Body of pancreas (tissue), 4 donors: ENCODE measurements at regions not wholly inside any gene's neighbourhood (a gene's known extent, or its start where the extent isn't known, plus 50 kb on each side); places are given as distances from the start of the nearest gene placed in this dataset.

ENCODE experiments used
- ATAC-seq: fragments of 150-250 bp; one replicate; pipeline ENCODE4 v1.9.1; 2016
- DNase-seq, 4 donors: peaks; one replicate each; pipeline ENCODE4 v3.0.0-alpha.2; 2019
- H3K27ac ChIP-seq, 4 donors: fragments of 200-600 bp; sonication (generic); 1 replicate in 3 of 4; 2 replicates in 1 of 4; pipeline versions ENCODE4 v1.5.1 to v1.6.1; 2016 to 2019; ENCODE audit warnings: mild to moderate bottlenecking in 1 of 4, mixed read lengths in 1 of 4, moderate library complexity in 1 of 4
- H3K27me3 ChIP-seq, 2 donors: fragments of 200-600 bp; sonication (generic); one replicate each; pipeline ENCODE4 v1.6.0; 2016; ENCODE audit warnings: mild to moderate bottlenecking in 1 of 2
- H3K36me3 ChIP-seq, 2 donors: fragments of 200-600 bp; sonication (generic); replicated peaks in 1 of 2; 2 replicates each; pipeline ENCODE4 v1.5.1; 2016; ENCODE audit warnings: low read depth in 2 of 2; ENCODE audit not compliant: insufficient read depth in 1 of 2
- H3K4me1 ChIP-seq: fragments of 200-600 bp; sonication (generic); one replicate; pipeline ENCODE4 v1.6.0; 2016
- H3K4me3 ChIP-seq, 2 donors: fragments of 200-600 bp; sonication (generic); 1 replicate in 1 of 2; 2 replicates in 1 of 2; pipeline ENCODE4 v1.5.1; 2016 to 2019
- H3K9me3 ChIP-seq, 3 donors: fragments of 200-600 bp; sonication (generic); 1 replicate in 2 of 3; 2 replicates in 1 of 3; pipeline ENCODE4 v1.5.1; 2016
- POLR2A ChIP-seq, 3 donors: fragments of 450-650 bp; IDR thresholded peaks; one replicate each; pipeline ENCODE4 v1.6.1; 2016; ENCODE audit warnings: antibody characterized with exemption in 3 of 3, mild to moderate bottlenecking in 2 of 3
- WGBS, 2 donors: methylation state at CpG; one replicate each; pipeline ENCODE4 v1.1.5; 2017; 5-methylcytosine and 5-hydroxymethylcytosine counted together
- intact Hi-C: fragments of 100-400 bp; cut with DNase I; formaldehyde crosslinking; loops from one replicate; pipeline ENCODE4 v1.15.1; 2023
- TF ChIP-seq, protein P1 (sequence below), 7 experiments: fragments of 450-650 bp in 4 of 7; fragments of 200-600 bp in 3 of 7; sonication (generic) in 3 of 7; IDR thresholded peaks; one replicate each; pipeline ENCODE4 v1.5.1; 2016 to 2019; ENCODE audit warnings: antibody characterized with exemption in 7 of 7

DNA sequence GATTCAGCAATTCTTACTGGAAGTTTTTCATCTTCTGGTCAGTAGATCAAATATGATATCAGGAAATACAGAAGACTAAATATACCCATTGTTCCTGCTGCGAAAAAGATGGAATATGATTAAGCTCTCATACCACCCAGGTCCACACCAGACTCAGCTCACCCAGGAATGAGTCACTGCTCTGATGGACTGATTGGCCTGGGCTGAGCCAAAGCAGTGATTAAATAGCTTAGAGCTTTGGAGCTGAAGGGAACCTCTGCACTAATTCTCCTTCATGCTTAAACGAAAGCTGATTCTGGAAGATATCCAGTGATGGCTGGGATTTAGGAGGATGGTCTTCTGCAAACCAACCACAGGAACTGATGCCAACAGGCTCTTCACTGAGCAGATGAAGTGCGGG is 62.0 kb upstream of the SYT1 start:
- no peaks in the 10 kb centered on the region for H3K36me3 ChIP-seq
- no peak for ATAC-seq
- peak in 1 of 4 donors; percentile 55 for DNase-seq
- no peak overlapping the region for H3K4me3 ChIP-seq
- H3K27ac ChIP-seq: no peak overlapping the region
- intact Hi-C loops: no loop called here
- no peaks in the 10 kb centered on the region for H3K27me3 ChIP-seq
- no peaks in the 10 kb centered on the region for H3K4me1 ChIP-seq
- WGBS, 2 donors: 74 to 78% methylated on average over 3 of the region's 3 CpGs
- no peaks in the 10 kb centered on the region for H3K9me3 ChIP-seq
- TF ChIP-seq, protein P1, sequence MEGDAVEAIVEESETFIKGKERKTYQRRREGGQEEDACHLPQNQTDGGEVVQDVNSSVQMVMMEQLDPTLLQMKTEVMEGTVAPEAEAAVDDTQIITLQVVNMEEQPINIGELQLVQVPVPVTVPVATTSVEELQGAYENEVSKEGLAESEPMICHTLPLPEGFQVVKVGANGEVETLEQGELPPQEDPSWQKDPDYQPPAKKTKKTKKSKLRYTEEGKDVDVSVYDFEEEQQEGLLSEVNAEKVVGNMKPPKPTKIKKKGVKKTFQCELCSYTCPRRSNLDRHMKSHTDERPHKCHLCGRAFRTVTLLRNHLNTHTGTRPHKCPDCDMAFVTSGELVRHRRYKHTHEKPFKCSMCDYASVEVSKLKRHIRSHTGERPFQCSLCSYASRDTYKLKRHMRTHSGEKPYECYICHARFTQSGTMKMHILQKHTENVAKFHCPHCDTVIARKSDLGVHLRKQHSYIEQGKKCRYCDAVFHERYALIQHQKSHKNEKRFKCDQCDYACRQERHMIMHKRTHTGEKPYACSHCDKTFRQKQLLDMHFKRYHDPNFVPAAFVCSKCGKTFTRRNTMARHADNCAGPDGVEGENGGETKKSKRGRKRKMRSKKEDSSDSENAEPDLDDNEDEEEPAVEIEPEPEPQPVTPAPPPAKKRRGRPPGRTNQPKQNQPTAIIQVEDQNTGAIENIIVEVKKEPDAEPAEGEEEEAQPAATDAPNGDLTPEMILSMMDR (IDR thresholded peaks at IDR 0.05): no peak
- no peak for TF ChIP-seq POLR2A (IDR thresholded peaks at IDR 0.05)

DNA sequence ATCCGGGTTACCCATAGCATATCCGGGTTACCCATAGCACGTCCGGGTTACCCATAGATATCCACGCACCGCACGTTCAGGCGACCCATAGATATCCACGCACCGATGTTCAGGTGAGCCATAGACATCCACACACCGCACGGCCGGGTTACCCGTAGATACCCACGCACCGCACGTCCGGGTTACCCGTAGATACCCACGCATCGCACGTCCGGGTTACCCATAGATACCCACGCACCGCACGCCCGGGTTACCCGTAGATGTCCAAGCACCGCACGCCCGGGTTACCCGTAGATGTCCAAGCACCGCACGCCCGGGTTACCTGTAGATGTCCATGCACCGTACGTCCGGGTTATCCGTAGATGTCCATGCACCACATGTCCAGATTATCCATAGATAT is 60.3 kb upstream of the SYT1 start:
- Histone ChIP-seq H3K4me3 (no peak overlapping the region), H3K27ac (no peak overlapping the region), H3K36me3 (no peaks in the 10 kb centered on the region), H3K4me1 (no peaks in the 10 kb centered on the region), H3K9me3 (no peaks in the 10 kb centered on the region), H3K27me3 (no peaks in the 10 kb centered on the region)
- intact Hi-C loops: no loop called here
- DNase-seq (no peak), ATAC-seq (no peak)
- 90 to 92% methylated on average over 25 to 39 of the region's 39 CpGs for WGBS, 2 donors
- TF ChIP-seq, protein P1 (IDR thresholded peaks at IDR 0.05): no peak
- TF ChIP-seq POLR2A (IDR thresholded peaks at IDR 0.05): no peak
